Panc1 (cell line): ENCODE measurements at regions not wholly inside any gene's neighbourhood (a gene's known extent, or its start where the extent isn't known, plus 50 kb on each side); places are given as distances from the start of the nearest gene placed in this dataset.

ENCODE experiments used
- POLR2AphosphoS5 ChIP-seq: IDR thresholded peaks from 2 replicates; pipeline ENCODE4 v1.6.1; 2012; ENCODE audit warnings: mild to moderate bottlenecking, low read depth, low read length, moderate library complexity
- TCF7L2 ChIP-seq: IDR thresholded peaks from 2 replicates; pipeline ENCODE4 v1.6.1; 2011; ENCODE audit warnings: mild to moderate bottlenecking, low read depth, low read length, inconsistent platforms

DNA sequence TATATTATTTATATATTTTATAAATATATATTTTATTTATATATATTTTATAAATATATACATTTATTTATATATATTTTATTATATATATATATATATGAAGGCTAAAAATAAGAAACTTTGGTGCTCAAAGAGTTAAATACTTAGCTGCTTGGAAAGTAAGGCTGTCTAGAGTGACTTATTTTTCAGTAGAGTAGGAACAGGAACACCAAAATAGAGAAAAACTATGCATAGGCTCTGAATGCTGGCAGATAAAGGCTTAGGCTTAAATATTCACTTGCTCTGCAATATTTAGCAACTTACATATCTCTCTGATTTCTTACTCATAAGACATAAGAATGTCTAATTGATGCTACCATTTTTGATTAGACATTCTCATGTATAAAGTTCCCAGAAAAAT, 991.2 kb downstream of the VRK1 start:
- TF ChIP-seq POLR2AphosphoS5: no peak
- no peak for TF ChIP-seq TCF7L2
